Smooth muscle cell (in vitro differentiated cells): ENCODE measurements at regions not wholly inside any gene's neighbourhood (a gene's known extent, or its start where the extent isn't known, plus 50 kb on each side); places are given as distances from the start of the nearest gene placed in this dataset.

Source experiments
- DNase-seq: peaks from one replicate; lab custom pipeline; 2025; ENCODE audit not compliant: unreplicated experiment; lab: John Stamatoyannopoulos, UW
- H2AFZ ChIP-seq: fragments of 200-600 bp; sonication (generic); 2 replicates; pipeline ENCODE4 v1.6.0; 2016; ENCODE audit warnings: antibody characterized with exemption, low read depth, mild to moderate bottlenecking
- H3F3A ChIP-seq: fragments of 200-600 bp; sonication (generic); 2 replicates; pipeline ENCODE4 v1.6.0; 2017; ENCODE audit warnings: antibody characterized with exemption, low read depth
- H3K27ac ChIP-seq: fragments of 200-600 bp; sonication (generic); 2 replicates; pipeline ENCODE4 v1.5.1; 2016; ENCODE audit warnings: low read depth, mild to moderate bottlenecking
- H3K27me3 ChIP-seq: fragments of 200-600 bp; sonication (generic); 2 replicates; pipeline ENCODE4 v1.6.1; 2016; ENCODE audit warnings: low read depth, mild to moderate bottlenecking
- H3K36me3 ChIP-seq: fragments of 200-600 bp; sonication (generic); 2 replicates; pipeline ENCODE4 v1.5.1; 2016; ENCODE audit warnings: low read depth
- H3K4me1 ChIP-seq: fragments of 200-600 bp; sonication (generic); 2 replicates; pipeline ENCODE4 v1.5.1; 2016; ENCODE audit warnings: low read depth
- H3K4me2 ChIP-seq: fragments of 200-600 bp; sonication (generic); 2 replicates; pipeline ENCODE4 v1.6.0; 2016; ENCODE audit warnings: mild to moderate bottlenecking
- H3K4me3 ChIP-seq: fragments of 200-600 bp; sonication (generic); 2 replicates; pipeline ENCODE4 v1.5.1; 2016; ENCODE audit warnings: mild to moderate bottlenecking
- H3K79me2 ChIP-seq: fragments of 200-600 bp; sonication (generic); 2 replicates; pipeline ENCODE4 v1.6.0; 2016; ENCODE audit warnings: low read depth, mild to moderate bottlenecking
- H3K9ac ChIP-seq: fragments of 200-600 bp; sonication (generic); 2 replicates; pipeline ENCODE4 v1.6.0; 2016; ENCODE audit warnings: low read depth
- H3K9me3 ChIP-seq: fragments of 200-600 bp; sonication (generic); replicated peaks from 2 replicates; pipeline ENCODE4 v1.5.1; 2016; ENCODE audit warnings: low read depth
- H4K20me1 ChIP-seq: fragments of 200-600 bp; sonication (generic); 2 replicates; pipeline ENCODE4 v1.6.0; 2016; ENCODE audit warnings: low read depth
- CTCF ChIP-seq: fragments of 200-600 bp; sonication (generic); IDR thresholded peaks from 2 replicates; pipeline ENCODE4 v1.5.1; 2017; ENCODE audit warnings: borderline replicate concordance, mild to moderate bottlenecking, antibody characterized with exemption; ENCODE audit not compliant: insufficient read depth, poor library complexity, severe bottlenecking
- WGBS: methylation state at CpG from one replicate; pipeline ENCODE4 v1.1.7; 2016; ENCODE audit warnings: low lambda C conversion rate; 5-methylcytosine and 5-hydroxymethylcytosine counted together

GRCh38 chr7:93039282-93039681, 78.5 kb downstream of the SAMD9 start:
- Histone ChIP-seq H4K20me1 (no peaks in the 10 kb centered on the region), H3F3A (no peaks in the 10 kb centered on the region), H3K79me2 (no peaks in the 10 kb centered on the region), H3K27me3 (no peaks in the 10 kb centered on the region), H3K4me1 (peaks cover 16% of the 10 kb centered on the region), H2AFZ (no peak overlapping the region), H3K4me2 (no peak overlapping the region), H3K9me3 (no peaks in the 10 kb centered on the region), H3K27ac (no peak overlapping the region), H3K36me3 (no peaks in the 10 kb centered on the region), H3K9ac (no peak overlapping the region), H3K4me3 (no peak overlapping the region)
- 100% methylated on average over 3 of the region's 3 CpGs for WGBS
- no peak for TF ChIP-seq CTCF
- DNase-seq: no peak

- no peak for TF ChIP-seq CTCF
- Histone ChIP-seq H3K9ac (no peak overlapping the region), H3K4me2 (no peak overlapping the region), H3K79me2 (no peaks in the 10 kb centered on the region), H4K20me1 (no peaks in the 10 kb centered on the region), H3K27me3 (no peaks in the 10 kb centered on the region), H3K36me3 (no peaks in the 10 kb centered on the region), H3K9me3 (no peaks in the 10 kb centered on the region), H3K4me3 (no peak overlapping the region), H3K4me1 (peaks cover 5% of the 10 kb centered on the region), H2AFZ (no peak overlapping the region), H3K27ac (no peak overlapping the region), H3F3A (no peaks in the 10 kb centered on the region)
- WGBS: 55% methylated on average over 2 of the region's 2 CpGs
- no peak for DNase-seq
Observed at GRCh38 chr7:93036807-93037206, 81.0 kb downstream of the SAMD9 start.

GRCh38 chr7:93036149-93036640, 81.6 kb downstream of the SAMD9 start:
- Histone ChIP-seq H3K27me3 (no peaks in the 10 kb centered on the region), H3K36me3 (no peaks in the 10 kb centered on the region), H3K4me3 (no peak overlapping the region), H3K4me1 (peaks cover 5% of the 10 kb centered on the region), H3K9me3 (no peaks in the 10 kb centered on the region), H3K79me2 (no peaks in the 10 kb centered on the region), H3K9ac (no peak overlapping the region), H3K27ac (no peak overlapping the region), H3F3A (no peaks in the 10 kb centered on the region), H4K20me1 (no peaks in the 10 kb centered on the region), H2AFZ (no peak overlapping the region), H3K4me2 (no peak overlapping the region)
- 74% methylated on average over 1 of the region's 1 CpG for WGBS
- DNase-seq: no peak
- no peak for TF ChIP-seq CTCF

- H3K27ac ChIP-seq: no peak overlapping the region
- H2AFZ ChIP-seq: no peak overlapping the region
- H3K27me3 ChIP-seq: no peaks in the 10 kb centered on the region
- H3K4me2 ChIP-seq: no peak overlapping the region
- H3K36me3 ChIP-seq: no peaks in the 10 kb centered on the region
- H3F3A ChIP-seq: no peaks in the 10 kb centered on the region
- H3K79me2 ChIP-seq: no peaks in the 10 kb centered on the region
- no peak for TF ChIP-seq CTCF
- no peak overlapping the region for H3K4me3 ChIP-seq
- no peaks in the 10 kb centered on the region for H3K4me1 ChIP-seq
- no peaks in the 10 kb centered on the region for H3K9me3 ChIP-seq
- no peak for DNase-seq
- no peaks in the 10 kb centered on the region for H4K20me1 ChIP-seq
- H3K9ac ChIP-seq: no peak overlapping the region
Observed at GRCh38 chr7:93031795-93032194, 86.0 kb downstream of the SAMD9 start.
